Stomach (tissue), 8 donors: ENCODE measurements at regions not wholly inside any gene's neighbourhood (a gene's known extent, or its start where the extent isn't known, plus 50 kb on each side); places are given as distances from the start of the nearest gene placed in this dataset.
"Not testable (repeated sequence)": the region's sequence is repeated elsewhere in the genome, so short reads cannot be mapped to it uniquely, and the experiment has no call there.

ENCODE experiments used
- DNase-seq, 2 donors: peaks; one replicate each; pipeline versions ENCODE4 v3.0.0 to v3.0.0-alpha.2; 2013 to 2019
- H3K27ac ChIP-seq, 5 donors: fragments of 200-600 bp in 4 of 5; sonication (generic) in 4 of 5; one replicate each; pipeline ENCODE4 v1.5.1; 2013 to 2019; ENCODE audit warnings: mild to moderate bottlenecking in 1 of 5, moderate library complexity in 1 of 5
- H3K27me3 ChIP-seq, 3 donors: fragments of 200-600 bp; sonication (generic); one replicate each; pipeline ENCODE4 v1.5.1; 2017 to 2019; ENCODE audit warnings: mixed run types in 1 of 3
- H3K36me3 ChIP-seq, 4 donors: fragments of 200-600 bp; sonication (generic); 1 replicate in 3 of 4; 2 replicates in 1 of 4; pipeline ENCODE4 v1.5.1; 2016 to 2019
- H3K4me1 ChIP-seq, 4 donors: fragments of 200-600 bp; sonication (generic); one replicate each; pipeline ENCODE4 v1.5.1; 2016 to 2019
- H3K4me3 ChIP-seq, 4 donors: fragments of 200-600 bp; sonication (generic) in 3 of 4; one replicate each; pipeline ENCODE4 v1.5.1; 2016 to 2019; ENCODE audit warnings: mild to moderate bottlenecking in 1 of 4
- H3K9me3 ChIP-seq, 4 donors: fragments of 200-600 bp; sonication (generic); one replicate each; pipeline ENCODE4 v1.5.1; 2016 to 2019
- CTCF ChIP-seq, 7 experiments: fragments of 450-650 bp in 4 of 7; fragments of 200-600 bp in 3 of 7; sonication (generic) in 3 of 7; IDR thresholded peaks; one replicate each; pipeline ENCODE4 v1.5.1; 2016 to 2019; ENCODE audit warnings: antibody characterized with exemption in 7 of 7, control low read depth in 2 of 7, mild to moderate bottlenecking in 1 of 7
- EP300 ChIP-seq: sonication (generic); formaldehyde crosslinking; IDR thresholded peaks from one replicate; pipeline ENCODE4 v1.6.1; 2017; ENCODE audit warnings: antibody characterized with exemption
- POLR2A ChIP-seq, 4 donors: fragments of 450-650 bp; IDR thresholded peaks; one replicate each; pipeline ENCODE4 v1.6.1; 2016; ENCODE audit warnings: antibody characterized with exemption in 4 of 4, control low read depth in 2 of 4, mild to moderate bottlenecking in 1 of 4, moderate library complexity in 1 of 4
- POLR2AphosphoS5 ChIP-seq, 3 donors: sonication (generic); formaldehyde crosslinking; IDR thresholded peaks; one replicate each; pipeline ENCODE4 v1.6.1; 2016; ENCODE audit warnings: antibody characterized with exemption in 3 of 3
- WGBS, 5 donors: extraction: QIAGEN DNeasy Blood & Tissue Kit in 3 of 5; methylation state at CpG; one replicate each; pipeline versions ENCODE4 v1.1.5 to v1.1.7; 2013 to 2018; 5-methylcytosine and 5-hydroxymethylcytosine counted together
- intact Hi-C: fragments of 100-400 bp; cut with DNase I; formaldehyde crosslinking; loops from one replicate; pipeline ENCODE4 v1.15.1; 2023; ENCODE audit warnings: low total_unique reads
- donor health status: healthy with polysubstance abuse.
- donor health status: Bipolar disorder and iron deficiency.
- donor health status: healthy.

GRCh38 chr11:110356762-110357671 lies 60.6 kb upstream of the RDX start:
- peak in 1 of 2 donors; percentile 20 for DNase-seq

DNA sequence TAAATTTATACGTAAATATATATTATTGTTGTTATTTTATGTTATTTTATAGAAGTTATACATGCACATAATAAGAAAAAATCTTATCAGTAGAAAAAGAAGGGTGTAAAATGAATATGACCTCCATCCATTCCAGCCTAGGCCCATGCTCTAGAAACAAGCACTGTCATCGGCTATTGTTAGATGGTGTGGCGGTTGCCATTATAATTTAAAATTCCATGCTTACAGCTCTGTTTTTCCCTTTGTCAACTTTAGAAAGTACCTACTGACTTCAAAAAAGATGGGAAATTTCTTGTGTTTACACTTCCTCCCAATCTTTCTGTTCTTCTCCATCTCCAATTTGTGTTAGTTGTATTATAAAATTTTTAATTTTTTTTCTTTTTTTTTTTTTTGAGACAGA lies 61.9 kb upstream of the RDX start:
- intact Hi-C loops = no loop called here
- TF ChIP-seq POLR2AphosphoS5 (IDR thresholded peaks at IDR 0.05) (no peak), CTCF (IDR thresholded peaks at IDR 0.05) (no peak), POLR2A (IDR thresholded peaks at IDR 0.05) (no peak), EP300 (no peak)
- H3K4me3 ChIP-seq = no peak overlapping the region
- no peak for DNase-seq
- no peaks in the 10 kb centered on the region for H3K9me3 ChIP-seq
- H3K27ac ChIP-seq = no peak overlapping the region
- WGBS, 5 donors = 96 to 100% (median 97%) methylated on average over 3 of the region's 3 CpGs
- no peaks in the 10 kb centered on the region for H3K27me3 ChIP-seq
- no peaks in the 10 kb centered on the region for H3K36me3 ChIP-seq
- H3K4me1 ChIP-seq = peaks cover 0 to 19% (median 5%) of the 10 kb centered on the region in 4 donors

More at GRCh38 chr11:110356762-110357671, 60.6 kb upstream of the RDX start:
- no peak for TF ChIP-seq CTCF (IDR thresholded peaks at IDR 0.05)
- TF ChIP-seq EP300 = no peak
- TF ChIP-seq POLR2A (IDR thresholded peaks at IDR 0.05) = no peak
- no peak for TF ChIP-seq POLR2AphosphoS5 (IDR thresholded peaks at IDR 0.05)
- intact Hi-C loops = no loop called here
- no peaks in the 10 kb centered on the region for H3K9me3 ChIP-seq
- 53 to 62% (median 60%) methylated on average over 5 of the region's 5 CpGs for WGBS, 5 donors
- no peak overlapping the region for H3K27ac ChIP-seq
- no peaks in the 10 kb centered on the region for H3K36me3 ChIP-seq
- peaks cover 0 to 13% (median 0%) of the 10 kb centered on the region in 4 donors for H3K4me1 ChIP-seq
- H3K27me3 ChIP-seq = no peaks in the 10 kb centered on the region
- H3K4me3 ChIP-seq = no peak overlapping the region

- DNase-seq, H3K9me3 ChIP-seq, H3K4me3 ChIP-seq, H3K36me3 ChIP-seq, H3K27ac ChIP-seq, intact Hi-C loops, H3K27me3 ChIP-seq: not testable (repeated sequence)
- WGBS, 5 donors = 75 to 82% (median 81%) methylated on average over 3 of the region's 3 CpGs
- H3K4me1 ChIP-seq = peaks cover 0 to 17% (median 10%) of the 10 kb centered on the region in 4 donors
These were observed 64.5 kb upstream of the RDX start for GRCh38 chr11:110360781-110361408.

GRCh38 chr11:110362971-110363509 lies 66.6 kb upstream of the RDX start:
- Histone ChIP-seq H3K4me1 (peaks cover 6 to 26% (median 16%) of the 10 kb centered on the region in 4 donors), H3K27me3 (no peaks in the 10 kb centered on the region), H3K4me3 (no peak overlapping the region), H3K9me3 (no peaks in the 10 kb centered on the region), H3K27ac (peak overlapping the region; percentile 37 to 61 (median 54)), H3K36me3 (no peaks in the 10 kb centered on the region)
- 15 to 29% (median 20%) methylated on average over 6 of the region's 6 CpGs for WGBS, 5 donors
- TF ChIP-seq CTCF (IDR thresholded peaks at IDR 0.05) = no peak
- no peak for TF ChIP-seq POLR2AphosphoS5 (IDR thresholded peaks at IDR 0.05)
- TF ChIP-seq EP300 = no peak
- TF ChIP-seq POLR2A (IDR thresholded peaks at IDR 0.05) = no peak
- DNase-seq = peak; percentile 39 to 45
- intact Hi-C loops = no loop called here
